Activated CD4-positive, alpha-beta T cell treated with anti-CD3 and anti-CD28 coated beads, Interleukin-2, Interleukin-4, amounts not matched to agents 100 ng/mL and 50 ng/mL, durations not matched to agents 16 hours and 8 hours (primary cell): ENCODE measurements at regions not wholly inside any gene's neighbourhood (a gene's known extent, or its start where the extent isn't known, plus 50 kb on each side); places are given as distances from the start of the nearest gene placed in this dataset.
A peak's percentile ranks its signal among the peaks of the same experiment; 100 is the strongest.

ENCODE experiments used
- DNase-seq: peaks from one replicate; pipeline ENCODE4 v3.0.0-alpha.2; 2020; ENCODE audit warnings: low spot score

- DNase-seq: no peak
Measured at GRCh38 chr16:85326113-85326793, 214.0 kb upstream of the CIBAR2 start.

DNA sequence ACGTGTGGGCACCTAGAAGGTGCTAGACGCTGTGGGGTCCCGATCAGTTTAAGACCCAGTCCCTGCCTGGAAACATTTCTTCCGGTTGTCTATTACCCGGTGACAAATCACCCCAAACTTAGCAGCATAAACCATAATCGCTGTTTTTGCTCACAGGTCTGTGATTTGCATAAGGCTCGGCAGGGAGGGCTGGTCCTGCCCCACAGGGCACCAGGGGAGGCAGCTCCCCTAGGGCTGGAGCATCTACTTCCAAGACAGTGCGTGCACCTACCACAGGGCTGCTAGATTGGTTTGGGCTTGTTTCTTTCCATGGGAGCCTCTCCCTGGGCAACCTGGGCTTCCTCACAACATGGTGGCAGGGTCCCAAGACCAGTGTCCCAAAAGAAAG, 214.5 kb upstream of the CIBAR2 start:
- no peak for DNase-seq

DNA sequence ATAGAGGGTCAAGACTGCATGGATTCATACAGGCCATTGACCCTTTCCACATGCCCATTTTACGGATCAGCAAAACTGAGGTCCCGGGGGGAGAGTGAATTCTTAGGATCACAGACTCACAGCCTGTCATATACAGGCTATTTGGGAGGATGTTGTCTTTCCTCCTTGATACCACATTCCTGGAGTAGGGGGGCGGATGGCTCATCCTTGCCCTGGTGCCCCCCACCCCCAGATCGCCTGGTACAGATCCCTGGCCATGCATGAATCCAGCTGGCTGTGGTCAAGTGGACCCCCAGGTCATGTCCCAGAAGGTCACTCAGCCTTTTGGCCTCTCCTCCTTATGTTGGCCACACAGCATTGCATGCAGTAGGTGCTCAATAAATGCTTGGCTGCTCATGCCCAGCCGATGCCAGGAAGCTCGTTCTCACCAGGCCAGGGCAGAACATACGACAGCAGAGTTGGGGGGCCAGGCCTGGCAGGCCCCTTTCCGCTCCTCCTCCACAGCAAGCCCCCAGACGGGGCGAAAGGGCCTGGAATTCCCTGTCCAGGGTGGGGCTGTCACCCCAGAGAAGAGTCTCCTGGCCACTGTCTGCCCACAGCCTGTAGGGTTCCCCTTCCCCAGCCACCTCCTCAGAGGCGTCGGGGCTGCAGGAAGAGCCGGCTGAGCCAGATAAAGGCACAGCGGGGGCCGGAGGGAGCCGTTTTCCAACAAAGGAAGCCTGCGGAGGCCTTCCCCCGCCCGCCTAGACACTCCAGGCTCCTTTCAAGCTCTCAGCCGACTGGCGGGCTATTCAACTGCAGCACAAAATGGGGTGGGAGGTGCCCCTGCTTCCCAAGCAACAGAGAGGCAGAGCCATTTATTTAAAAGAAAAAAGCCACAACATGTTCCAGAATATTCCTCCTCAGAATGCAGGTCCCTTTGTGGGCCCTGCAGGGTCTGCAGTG, 215.7 kb upstream of the CIBAR2 start:
- no peak for DNase-seq

DNA sequence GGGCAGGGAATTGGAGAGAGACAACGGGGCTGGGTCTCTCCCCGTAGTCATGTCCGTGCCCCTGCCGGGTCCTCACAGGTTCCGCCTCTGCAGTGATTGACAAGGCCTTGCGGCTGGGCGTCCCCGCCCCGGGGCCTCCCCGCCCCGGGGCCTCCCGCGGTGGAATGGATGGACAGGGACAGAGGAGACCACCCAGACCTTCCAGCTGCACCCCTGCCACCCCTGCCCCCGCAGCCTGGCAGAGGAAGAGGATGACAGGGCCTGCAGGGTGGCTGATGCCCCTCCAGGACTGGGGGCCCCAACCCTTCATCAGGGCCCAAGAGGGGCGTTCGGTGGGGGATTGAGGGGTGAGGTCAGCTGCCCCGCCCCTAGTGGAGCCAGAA, 216.4 kb upstream of the CIBAR2 start:
- no peak for DNase-seq

DNA sequence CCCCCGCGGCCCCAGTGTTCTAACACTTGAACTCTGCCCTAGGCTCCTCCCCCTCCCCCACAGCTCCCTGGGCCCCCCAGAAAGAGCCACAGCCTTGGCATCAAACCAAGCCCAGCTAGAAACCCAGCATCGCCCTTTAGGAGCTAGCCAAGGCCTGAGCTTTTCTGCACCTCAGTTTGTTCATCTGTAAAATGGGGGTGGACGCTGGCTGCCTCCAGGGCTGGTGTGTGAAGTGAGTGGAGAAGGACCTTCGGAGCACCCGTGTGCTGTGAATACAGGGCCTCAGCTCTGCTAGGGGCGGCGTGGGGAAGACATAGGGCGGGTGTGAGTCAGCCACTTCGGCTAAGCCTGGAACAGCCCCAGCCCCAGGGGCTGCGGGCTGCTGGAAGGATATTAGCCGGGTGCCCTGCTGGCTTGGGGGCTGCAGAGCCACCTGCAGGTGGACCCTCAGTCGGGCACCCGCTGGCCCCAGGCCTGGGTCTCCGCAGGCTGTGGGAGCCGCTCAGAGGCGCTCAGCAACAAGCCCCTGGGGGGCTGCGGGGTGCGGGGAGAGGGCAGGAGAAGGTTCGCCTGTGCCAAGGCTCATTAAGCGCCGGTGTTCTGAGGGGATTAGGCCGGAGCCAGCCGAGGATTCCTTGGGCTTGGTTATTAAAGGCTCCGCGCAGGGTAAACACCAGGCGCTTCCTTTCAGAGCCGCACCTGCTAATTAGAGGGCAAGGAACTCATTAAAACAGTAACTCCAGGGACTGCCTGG, 217.0 kb upstream of the CIBAR2 start:
- DNase-seq: no peak

DNA sequence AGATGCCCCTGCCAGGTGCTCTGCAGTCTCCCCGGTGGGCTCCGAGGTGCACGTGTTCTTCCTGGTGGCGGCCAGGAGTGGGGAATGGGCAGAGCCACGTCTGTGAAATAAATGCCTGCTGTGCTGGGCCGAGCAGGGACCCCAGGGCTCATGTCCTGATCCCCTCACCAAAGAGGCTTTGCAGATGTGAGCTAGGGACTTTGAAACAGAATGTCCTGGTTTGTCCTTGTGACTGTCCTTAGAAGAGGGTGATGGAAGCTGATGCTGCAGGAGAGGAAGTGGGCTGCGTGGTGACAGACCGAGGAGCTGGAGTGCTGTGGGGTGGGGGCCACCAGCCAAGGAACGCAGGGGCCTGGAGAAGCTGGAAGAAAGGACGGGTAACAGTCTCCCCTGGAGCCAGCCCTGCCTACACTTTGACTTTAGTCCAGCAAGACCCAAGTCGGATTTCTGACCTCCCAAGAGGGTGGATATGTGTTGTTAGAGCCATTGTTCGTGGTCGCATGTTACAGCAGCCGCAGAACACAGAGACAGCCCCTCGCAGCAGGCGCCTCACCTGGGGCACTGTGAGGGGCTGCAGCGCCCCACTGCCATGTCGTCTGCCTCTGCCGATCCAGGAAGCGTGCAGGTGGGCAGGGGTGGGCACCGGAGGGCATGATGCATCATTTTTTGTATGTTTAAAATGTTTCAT, 217.9 kb upstream of the CIBAR2 start:
- no peak for DNase-seq

GRCh38 chr16:85330694-85331188, 218.5 kb upstream of the CIBAR2 start:
- peak; percentile 24 for DNase-seq

DNA sequence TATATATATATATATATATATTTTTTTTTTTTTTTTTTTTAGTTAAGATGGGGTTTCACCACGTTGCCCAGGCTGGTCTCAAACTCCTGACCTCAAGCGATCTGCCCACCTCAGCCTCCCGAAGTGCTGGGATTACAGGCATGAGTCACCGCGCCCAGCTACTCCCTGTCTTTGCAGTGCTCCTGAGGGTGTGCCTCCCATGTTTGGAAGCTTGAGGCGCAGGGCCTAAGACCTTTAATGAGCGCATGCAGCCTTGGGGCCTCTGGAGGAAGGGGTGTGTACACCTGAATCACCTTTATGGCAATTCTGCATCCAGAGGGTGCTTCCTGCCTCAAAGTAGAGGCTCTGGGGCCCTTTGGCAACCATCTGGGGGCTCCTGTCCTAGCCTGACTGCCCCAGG, 219.4 kb upstream of the CIBAR2 start:
- DNase-seq: no peak

- DNase-seq: no peak
Measured at GRCh38 chr16:85332175-85332574, 219.9 kb upstream of the CIBAR2 start.

DNA sequence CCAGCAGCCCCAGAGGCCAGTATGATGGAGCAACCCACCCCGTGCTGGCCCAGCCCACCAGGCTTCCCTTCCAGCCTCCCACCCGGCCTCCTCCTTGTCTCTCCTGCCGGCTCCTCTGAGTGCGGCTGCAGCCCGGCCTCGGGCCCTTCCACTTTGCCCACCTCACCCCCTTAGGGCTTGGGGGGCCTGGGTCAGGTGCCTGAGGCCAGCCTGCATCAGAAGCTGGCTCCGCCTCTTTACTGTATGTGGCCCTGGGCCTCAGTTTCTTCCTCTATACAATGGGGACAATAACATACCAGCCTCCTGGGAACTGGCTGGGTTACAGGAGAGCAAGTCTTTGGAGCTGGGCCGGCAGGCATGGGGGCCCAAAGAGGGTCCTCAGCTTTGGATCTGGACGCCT, 221.1 kb upstream of the CIBAR2 start:
- DNase-seq: no peak

- no peak for DNase-seq
Measured at GRCh38 chr16:85333744-85334640, 221.7 kb upstream of the CIBAR2 start.

DNA sequence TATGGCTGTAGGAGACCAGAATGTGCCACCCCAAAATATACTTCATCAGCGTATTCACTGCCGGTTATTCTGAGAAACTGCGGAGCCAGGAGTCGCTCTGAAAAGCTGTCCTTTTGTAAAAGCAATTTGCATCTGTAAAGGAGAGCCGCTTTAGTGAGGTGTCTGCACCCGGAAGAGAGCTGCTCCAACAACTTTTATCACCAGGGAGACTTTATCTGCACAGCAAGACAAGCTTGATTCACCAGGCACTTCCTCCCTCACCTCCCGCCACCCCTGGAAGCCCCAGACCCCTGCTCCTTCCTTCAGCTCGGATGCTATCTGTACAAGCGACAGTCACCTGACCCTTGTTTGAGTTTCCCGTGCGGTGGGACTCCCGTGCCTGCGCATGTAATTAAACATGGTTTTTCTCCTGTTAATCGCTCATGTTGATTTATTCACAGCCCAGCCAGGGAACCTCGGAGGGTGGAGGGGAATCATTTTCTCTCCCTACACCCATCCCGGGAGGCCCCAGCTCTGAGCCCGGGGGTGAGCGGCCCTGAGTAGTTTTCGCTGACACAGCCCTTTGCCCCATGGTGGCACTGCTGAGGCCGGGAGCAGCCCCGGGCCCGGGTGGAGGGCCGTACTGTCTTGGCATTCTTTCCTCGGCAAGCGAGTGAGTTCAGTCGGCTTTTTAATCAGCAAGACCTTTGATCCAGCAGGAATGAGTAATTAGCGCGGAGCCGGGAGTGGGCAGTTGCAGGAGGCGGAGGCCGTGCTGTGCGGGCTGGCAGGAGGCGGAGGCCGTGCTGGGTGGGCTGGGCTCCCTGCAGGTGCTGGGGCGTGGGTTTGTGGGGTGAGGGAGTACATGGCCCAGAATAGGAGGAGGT, 222.7 kb upstream of the CIBAR2 start:
- no peak for DNase-seq

GRCh38 chr16:85335584-85336491, 223.6 kb upstream of the CIBAR2 start:
- DNase-seq: no peak

DNA sequence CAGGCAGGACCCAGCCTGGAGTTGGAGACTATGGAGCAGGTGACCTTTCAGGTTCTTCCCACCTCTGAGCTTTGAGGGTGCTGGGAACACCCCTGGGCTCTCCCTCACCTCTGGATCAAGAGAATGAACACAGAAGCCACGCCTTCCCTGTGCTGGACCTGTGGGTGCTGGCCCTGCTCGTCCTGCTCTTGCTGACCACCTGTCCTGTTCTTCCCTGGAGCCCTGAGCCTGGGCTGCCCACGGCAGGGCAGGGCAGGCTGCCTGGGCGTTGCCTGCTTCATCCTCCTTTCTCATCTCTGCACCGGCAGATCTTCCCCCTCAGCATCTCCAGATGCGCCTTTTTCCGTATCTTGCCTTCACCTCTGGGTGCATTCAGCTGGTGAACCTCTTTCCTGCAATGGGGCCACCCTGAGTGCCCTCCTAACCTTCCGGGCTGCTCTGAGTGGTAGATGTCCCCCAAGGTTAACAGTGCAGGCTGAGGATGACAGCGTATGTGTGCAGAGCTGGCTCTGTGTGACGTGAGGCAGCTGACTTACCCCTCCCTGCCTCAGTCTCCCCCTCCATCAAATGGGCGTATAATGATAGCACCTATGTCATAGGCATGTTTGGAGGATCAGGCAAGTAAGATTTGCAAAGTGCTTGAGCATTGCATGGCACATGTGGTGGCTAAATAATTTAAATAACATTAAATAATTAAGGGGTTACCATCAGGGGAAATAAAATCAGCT, 225.8 kb upstream of the CIBAR2 start:
- no peak for DNase-seq

- DNase-seq: no peak
Measured at GRCh38 chr16:85338638-85338982, 226.3 kb upstream of the CIBAR2 start.

DNA sequence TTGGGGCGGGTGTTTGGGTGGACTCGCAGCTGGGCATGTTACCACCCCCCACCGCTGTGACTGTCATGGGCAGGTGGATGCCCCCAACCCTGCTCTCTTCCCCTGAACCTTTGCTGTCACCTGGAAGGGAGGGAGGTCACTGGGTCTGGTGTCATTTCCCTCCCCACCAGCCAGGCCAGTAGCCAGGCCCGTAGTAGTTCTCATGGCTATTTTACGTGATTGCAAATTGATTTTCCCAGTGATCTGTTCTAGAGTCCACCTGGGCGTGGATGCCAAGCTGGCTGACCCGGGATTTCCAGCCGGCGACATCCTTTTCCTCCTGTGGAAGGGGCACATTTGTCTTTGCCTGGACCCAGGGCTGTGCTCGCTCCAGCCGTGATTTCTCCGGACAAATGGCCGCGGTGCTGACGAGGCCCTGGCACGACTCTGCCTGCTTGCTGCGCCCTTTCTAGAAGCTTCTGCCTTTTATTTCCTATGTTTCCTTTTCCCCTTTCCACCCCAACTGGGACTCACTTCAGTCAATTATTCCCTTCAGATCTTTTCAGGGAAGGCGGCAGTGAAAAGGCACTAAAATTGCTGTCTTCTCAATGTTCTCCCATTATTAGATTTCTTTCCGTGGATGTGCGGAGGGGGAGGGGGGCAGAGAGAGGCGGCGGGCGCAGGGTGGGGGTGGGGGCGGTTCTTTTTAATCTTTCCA, 226.9 kb upstream of the CIBAR2 start:
- DNase-seq: no peak

- no peak for DNase-seq
Measured at GRCh38 chr16:85341972-85342695, 229.9 kb upstream of the CIBAR2 start.
